OCI-LY3 (cell line): ENCODE measurements at regions not wholly inside any gene's neighbourhood (a gene's known extent, or its start where the extent isn't known, plus 50 kb on each side); places are given as distances from the start of the nearest gene placed in this dataset.

Experiments
- CTCF ChIP-seq: fragments of 200-600, 300-600 bp; sonication (generic); IDR thresholded peaks from 2 replicates; pipeline ENCODE4 v1.5.1; 2014; ENCODE audit warnings: antibody characterized with exemption, low read length, low read depth
- EZH2phosphoT487 ChIP-seq: fragments of 200-600 bp; shearing (Covaris generic); IDR thresholded peaks from 2 replicates; pipeline ENCODE4 v1.6.1; 2018; ENCODE audit warnings: antibody characterized with exemption, mixed run types, low read depth

GRCh38 chr2:147255812-147256211 is 589.0 kb upstream of the ACVR2A start:
- TF ChIP-seq CTCF (no peak), EZH2phosphoT487 (no peak)
